ENCODE measurements at regions not wholly inside any gene's neighbourhood (a gene's known extent, or its start where the extent isn't known, plus 50 kb on each side); places are given as distances from the start of the nearest gene placed in this dataset.

GRCh38 chr6:56848105-56848504 is 106.8 kb upstream of the BEND6 start:
- H3K9ac ChIP-seq (ENCODE audit: control insufficient read depth, extremely low read depth, insufficient read depth, low read length) = no peak overlapping the region
- H3K79me2 ChIP-seq (ENCODE audit: control insufficient read depth, insufficient read depth, low read length) = no peaks in the 10 kb centered on the region
- H3K4me2 ChIP-seq (ENCODE audit: control insufficient read depth, extremely low read depth, insufficient read depth, low read depth, low read length) = no peak overlapping the region
- H3K27ac ChIP-seq (ENCODE audit: control insufficient read depth, insufficient read depth, low read length) = no peak overlapping the region
- FAIRE-seq (no peak), DNase-seq (ENCODE audit: low read depth, low spot score) (no peak)
- no peaks in the 10 kb centered on the region for H3K9me1 ChIP-seq (ENCODE audit: control insufficient read depth, extremely low read depth, insufficient read depth, low read length)
- H3K9me3 ChIP-seq (ENCODE audit: control insufficient read depth, low read depth, low read length) = no peaks in the 10 kb centered on the region
- no peak overlapping the region for H2AFZ ChIP-seq (ENCODE audit: control insufficient read depth, low read length)
- dilution Hi-C loops (cut with MboI; ENCODE audit: extremely low pct_ligation_motif_present, low sequenced_read_pairs) = no loop called here
- H3K4me1 ChIP-seq (ENCODE audit: control insufficient read depth, extremely low read depth, insufficient read depth, low read length) = peaks cover 19% of the 10 kb centered on the region
- no peaks in the 10 kb centered on the region for H3K36me3 ChIP-seq (ENCODE audit: control insufficient read depth in 2 of 2, extremely low read depth in 1 of 2, insufficient read depth in 2 of 2, low read length in 2 of 2)
- H3K27me3 ChIP-seq (ENCODE audit: control insufficient read depth, extremely low read depth, insufficient read depth, low read length) = no peaks in the 10 kb centered on the region
- H3K4me3 ChIP-seq (ENCODE audit: control insufficient read depth in 2 of 3, extremely low read depth in 1 of 3, insufficient read depth in 2 of 3, low read depth in 1 of 3, low read length in 3 of 3) = no peak overlapping the region
- H4K20me1 ChIP-seq (ENCODE audit: control insufficient read depth, extremely low read depth, insufficient read depth, low read length) = no peaks in the 10 kb centered on the region
- TF ChIP-seq EZH2 (IDR thresholded peaks at IDR 0.05; ENCODE audit: low read length) (no peak), CTCF (optimal IDR thresholded peaks at IDR 0.05 in 1 of 3, IDR thresholded peaks at IDR 0.05 in 1 of 3, conservative IDR thresholded peaks at IDR 0.05 in 1 of 3; ENCODE audit: extremely low read depth in 1 of 3, insufficient read depth in 2 of 3, low read length in 3 of 3) (no peak)

GRCh38 chr6:56845032-56845431 is 109.9 kb upstream of the BEND6 start:
- no peak overlapping the region for H3K27ac ChIP-seq (ENCODE audit: control insufficient read depth, insufficient read depth, low read length)
- no peak overlapping the region for H3K4me2 ChIP-seq (ENCODE audit: control insufficient read depth, extremely low read depth, insufficient read depth, low read depth, low read length)
- H3K4me3 ChIP-seq (ENCODE audit: control insufficient read depth in 2 of 3, extremely low read depth in 1 of 3, insufficient read depth in 2 of 3, low read depth in 1 of 3, low read length in 3 of 3) = no peak overlapping the region
- FAIRE-seq (no peak), DNase-seq (ENCODE audit: low read depth, low spot score) (no peak)
- H3K27me3 ChIP-seq (ENCODE audit: control insufficient read depth, extremely low read depth, insufficient read depth, low read length) = no peaks in the 10 kb centered on the region
- dilution Hi-C loops (cut with MboI; ENCODE audit: extremely low pct_ligation_motif_present, low sequenced_read_pairs) = no loop called here
- TF ChIP-seq EZH2 (IDR thresholded peaks at IDR 0.05; ENCODE audit: low read length) (no peak), CTCF (optimal IDR thresholded peaks at IDR 0.05 in 1 of 3, IDR thresholded peaks at IDR 0.05 in 1 of 3, conservative IDR thresholded peaks at IDR 0.05 in 1 of 3; ENCODE audit: extremely low read depth in 1 of 3, insufficient read depth in 2 of 3, low read length in 3 of 3) (no peak)
- H4K20me1 ChIP-seq (ENCODE audit: control insufficient read depth, extremely low read depth, insufficient read depth, low read length) = no peaks in the 10 kb centered on the region
- peaks cover 2% of the 10 kb centered on the region for H3K79me2 ChIP-seq (ENCODE audit: control insufficient read depth, insufficient read depth, low read length)
- peaks cover 5% of the 10 kb centered on the region for H3K4me1 ChIP-seq (ENCODE audit: control insufficient read depth, extremely low read depth, insufficient read depth, low read length)
- H3K36me3 ChIP-seq (ENCODE audit: control insufficient read depth in 2 of 2, extremely low read depth in 1 of 2, insufficient read depth in 2 of 2, low read length in 2 of 2) = no peaks in the 10 kb centered on the region
- no peak overlapping the region for H2AFZ ChIP-seq (ENCODE audit: control insufficient read depth, low read length)
- no peaks in the 10 kb centered on the region for H3K9me3 ChIP-seq (ENCODE audit: control insufficient read depth, low read depth, low read length)
- no peaks in the 10 kb centered on the region for H3K9me1 ChIP-seq (ENCODE audit: control insufficient read depth, extremely low read depth, insufficient read depth, low read length)
- no peak overlapping the region for H3K9ac ChIP-seq (ENCODE audit: control insufficient read depth, extremely low read depth, insufficient read depth, low read length)
